ENCODE measurements at regions not wholly inside any gene's neighbourhood (a gene's known extent, or its start where the extent isn't known, plus 50 kb on each side); places are given as distances from the start of the nearest gene placed in this dataset.

DNA sequence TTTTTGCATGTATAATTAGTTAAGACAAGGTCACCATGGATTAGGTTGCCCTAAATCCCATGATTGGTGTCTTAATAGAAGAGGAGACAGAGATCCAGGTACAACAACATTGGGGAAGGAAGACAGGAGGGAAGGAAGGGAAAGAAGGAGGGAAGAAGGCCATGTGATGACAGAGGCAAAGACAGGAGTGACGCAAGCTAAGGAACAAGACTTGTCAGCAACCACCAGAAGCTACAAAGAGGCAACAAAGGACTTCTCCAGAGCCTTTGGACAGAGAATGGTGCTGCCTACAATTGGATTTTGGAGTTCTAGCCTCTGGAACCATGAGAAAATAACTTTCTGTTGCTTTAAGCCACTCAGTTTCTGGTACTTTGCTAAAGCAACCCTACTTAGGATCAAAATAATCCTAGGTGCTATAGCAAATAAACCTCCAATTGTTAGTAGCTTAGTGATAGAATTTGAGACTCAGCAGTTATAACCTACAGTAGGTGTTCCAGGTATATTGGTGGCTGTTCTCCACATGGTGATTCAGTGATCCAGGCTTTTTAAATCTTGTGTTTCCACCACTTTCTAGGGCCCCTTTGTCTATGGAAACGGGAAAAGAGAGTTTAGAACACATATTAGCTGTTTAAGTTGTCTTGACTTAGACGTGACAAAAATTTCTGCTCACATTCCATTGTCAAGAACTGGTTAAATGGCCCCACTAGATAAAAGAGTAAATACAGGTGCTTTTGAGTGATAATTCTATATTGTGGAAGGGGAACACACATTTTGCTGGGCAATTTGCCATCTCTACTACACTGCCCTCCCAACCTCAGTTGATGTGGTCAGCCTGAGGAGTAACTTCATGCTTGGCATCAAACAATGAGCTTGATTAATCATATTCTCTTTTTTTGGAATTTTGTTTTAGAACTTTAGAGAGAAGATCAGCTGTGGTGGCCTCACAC is 70.5 kb upstream of the SP4 start:
- DNase-seq (ENCODE audit: low read depth, low spot score): no peak

DNA sequence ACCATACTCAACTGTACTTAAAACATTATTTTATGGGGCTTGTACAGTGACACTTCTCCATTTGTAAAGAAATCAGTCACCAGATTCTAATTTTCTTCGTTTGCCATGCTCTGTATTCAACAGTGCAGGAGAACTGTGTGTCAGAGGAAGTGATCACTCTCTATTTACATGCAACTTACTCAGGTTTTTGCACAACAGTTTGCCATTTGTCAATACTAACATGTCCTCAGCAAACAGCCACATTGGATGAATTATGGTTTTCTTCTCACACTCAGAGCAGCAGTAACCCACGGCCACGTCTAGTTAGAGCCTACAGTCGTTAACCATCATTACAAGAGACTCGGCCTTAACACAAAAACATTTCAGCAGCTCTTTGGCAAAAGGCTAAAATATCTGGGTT is 69.2 kb upstream of the SP4 start:
- DNase-seq (ENCODE audit: low read depth, low spot score): no peak

DNA sequence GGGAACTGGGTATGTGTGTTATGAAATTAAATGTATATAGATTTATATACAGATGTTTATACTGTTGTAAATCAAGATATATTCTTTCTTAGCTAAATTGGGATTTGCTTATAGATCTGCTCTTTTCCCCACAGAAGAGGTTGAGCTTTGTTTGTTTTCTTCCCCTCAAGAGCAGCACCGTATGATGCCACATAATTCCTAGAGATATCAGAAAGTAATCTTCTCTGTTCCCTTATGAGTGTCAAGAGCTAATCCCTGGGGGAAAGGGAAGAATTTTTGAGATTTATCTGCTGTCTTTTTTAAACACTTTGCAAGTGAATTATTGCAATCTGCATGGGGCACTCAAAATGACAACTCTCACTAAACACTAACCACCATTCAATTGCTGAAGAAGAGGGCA is 68.7 kb upstream of the SP4 start:
- no peak for DNase-seq (ENCODE audit: low read depth, low spot score)

DNA sequence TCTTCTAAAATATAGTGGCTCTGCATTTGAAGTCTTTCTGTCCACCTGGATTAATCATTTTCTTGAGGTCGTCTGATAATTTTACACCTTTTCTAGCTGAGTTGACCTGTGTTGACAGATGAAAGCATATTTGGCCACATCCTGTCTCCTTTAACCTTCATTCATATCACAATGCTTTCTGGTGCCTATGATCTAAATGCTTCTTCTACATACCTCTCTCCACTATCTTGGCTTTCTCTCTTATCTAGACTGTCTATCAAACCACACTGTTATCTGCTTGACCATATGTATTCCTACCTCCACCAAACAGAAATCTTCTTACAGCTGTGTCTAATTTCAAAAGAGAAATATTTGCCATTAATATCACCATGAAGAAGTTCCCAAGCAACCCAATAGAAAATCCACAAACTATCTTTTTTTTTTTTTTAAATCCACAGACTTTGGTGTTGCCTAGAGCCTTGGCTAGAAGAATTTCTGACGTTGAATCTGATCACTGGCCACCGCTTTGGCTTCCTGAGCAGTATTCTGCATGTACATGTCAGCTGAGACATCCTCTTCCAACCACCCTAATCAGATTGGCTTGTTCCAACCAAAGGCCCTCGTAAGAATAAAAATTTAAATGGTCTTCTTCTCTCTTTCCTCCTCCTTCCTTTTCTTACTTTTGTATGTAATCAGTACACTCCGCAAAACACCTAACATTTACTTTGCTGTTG is 66.3 kb upstream of the SP4 start:
- no peak for DNase-seq (ENCODE audit: low read depth, low spot score)

DNA sequence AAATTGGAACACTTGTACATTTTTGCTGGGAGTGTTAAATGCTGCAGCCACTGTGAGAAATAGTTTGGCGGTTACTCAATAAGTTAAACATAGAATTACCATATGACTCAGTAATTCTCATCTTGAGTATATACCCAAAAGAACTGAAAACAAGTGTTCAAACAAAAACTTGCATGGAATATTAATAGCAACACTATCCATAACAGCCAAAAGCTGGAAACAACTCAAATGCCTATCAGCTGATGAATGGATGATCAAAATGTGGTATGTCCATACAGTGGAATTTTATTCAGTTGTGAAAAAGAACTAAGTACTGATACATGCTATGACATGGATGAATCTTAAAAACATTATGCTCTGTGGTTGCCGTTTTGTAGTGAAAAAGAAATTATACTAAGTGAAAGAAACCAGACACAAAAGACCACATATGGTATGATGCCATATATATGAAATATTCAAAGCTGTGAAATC is 63.0 kb upstream of the SP4 start:
- no peak for DNase-seq (ENCODE audit: low read depth, low spot score)

DNA sequence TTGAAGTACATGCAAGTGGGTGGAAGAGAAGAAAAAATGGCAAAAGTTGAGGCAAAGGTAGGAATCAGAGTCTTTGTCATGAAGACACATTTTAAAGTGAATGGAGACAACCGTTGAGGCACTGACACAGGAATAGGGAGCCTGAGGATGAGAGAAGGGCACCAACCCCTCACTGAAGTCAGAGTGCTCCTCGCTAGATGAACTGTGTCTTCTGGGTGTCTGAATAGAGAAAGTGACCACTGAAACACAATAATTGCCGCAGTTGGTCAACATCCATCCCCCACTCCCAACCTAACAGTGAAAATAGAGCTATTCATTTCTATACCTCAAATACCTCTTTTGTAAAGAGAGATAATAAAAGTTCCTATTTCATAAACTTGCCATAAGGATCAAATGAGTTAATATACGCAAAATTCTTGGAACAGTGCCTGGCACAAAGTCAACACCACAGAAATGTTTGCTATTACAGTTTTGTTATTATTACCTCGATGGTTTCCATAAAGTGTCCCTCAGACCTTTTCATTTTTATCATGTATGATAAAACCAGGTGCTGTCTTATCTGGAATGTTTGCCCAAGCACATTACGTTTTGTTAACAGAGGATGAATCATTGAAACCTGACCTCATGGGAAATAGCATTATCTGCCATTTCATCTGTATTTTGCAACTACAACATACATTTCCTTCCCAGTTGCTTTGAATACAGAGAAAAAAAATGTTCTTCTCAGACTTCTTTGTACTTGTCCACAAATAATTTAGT is 61.8 kb upstream of the SP4 start:
- peak; percentile 33 for DNase-seq (ENCODE audit: low read depth, low spot score)

DNA sequence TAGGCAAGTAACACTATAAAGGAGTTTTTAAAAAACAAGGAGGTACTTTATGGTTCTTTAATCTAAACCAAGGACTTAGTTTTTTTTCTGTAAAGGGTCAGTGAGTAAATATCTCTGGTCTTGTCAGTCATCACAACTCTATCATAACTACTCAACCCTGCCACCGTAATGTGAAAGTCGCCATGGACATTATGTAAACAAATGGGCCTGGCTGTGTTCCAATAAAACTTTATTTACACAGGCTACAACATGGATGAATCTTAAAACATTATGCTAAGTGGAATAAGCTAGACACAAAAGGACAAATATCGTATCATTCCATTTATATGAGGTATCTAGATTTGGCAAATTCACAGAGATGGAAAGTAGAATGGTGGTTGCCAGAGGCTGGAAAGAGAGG is 60.8 kb upstream of the SP4 start:
- DNase-seq (ENCODE audit: low read depth, low spot score): no peak

DNA sequence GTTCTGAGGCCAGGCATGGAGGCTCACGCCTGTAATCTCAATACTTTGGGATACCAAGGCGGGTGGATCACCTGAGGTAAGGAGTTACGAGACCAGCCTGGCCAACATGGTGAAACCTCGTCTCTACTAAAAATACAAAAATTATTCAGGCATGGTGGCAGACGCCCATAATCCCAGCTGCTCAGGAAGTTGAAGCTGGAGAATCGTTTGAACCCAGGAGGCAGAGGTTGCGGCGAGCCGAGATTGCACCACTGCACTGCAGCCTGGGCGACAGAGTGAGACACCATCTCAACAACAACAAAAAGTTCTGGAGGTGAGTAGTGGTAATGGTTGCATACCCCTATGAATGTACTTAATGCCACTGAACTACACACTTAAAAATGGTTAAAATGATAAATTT is 60.3 kb upstream of the SP4 start:
- DNase-seq (ENCODE audit: low read depth, low spot score): no peak

DNA sequence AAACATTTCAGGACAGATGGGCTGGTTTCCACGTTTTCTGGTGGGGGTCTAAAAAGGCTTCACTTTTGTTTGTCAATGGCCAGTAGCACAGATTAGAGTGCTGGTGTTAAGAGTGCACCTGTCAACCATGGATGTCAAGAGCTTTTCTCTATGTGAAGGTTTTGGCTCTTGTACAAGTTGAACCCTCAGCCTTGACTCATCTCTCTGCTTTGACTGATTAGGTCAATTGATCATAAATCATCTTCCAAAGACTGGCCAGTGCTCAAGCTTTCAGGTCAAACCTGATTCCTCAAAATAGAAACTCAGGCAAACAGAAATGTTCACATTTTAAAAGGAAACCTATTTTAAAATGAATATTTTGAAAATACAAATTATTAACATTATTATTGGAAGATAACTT is 59.6 kb upstream of the SP4 start:
- DNase-seq (ENCODE audit: low read depth, low spot score): no peak

DNA sequence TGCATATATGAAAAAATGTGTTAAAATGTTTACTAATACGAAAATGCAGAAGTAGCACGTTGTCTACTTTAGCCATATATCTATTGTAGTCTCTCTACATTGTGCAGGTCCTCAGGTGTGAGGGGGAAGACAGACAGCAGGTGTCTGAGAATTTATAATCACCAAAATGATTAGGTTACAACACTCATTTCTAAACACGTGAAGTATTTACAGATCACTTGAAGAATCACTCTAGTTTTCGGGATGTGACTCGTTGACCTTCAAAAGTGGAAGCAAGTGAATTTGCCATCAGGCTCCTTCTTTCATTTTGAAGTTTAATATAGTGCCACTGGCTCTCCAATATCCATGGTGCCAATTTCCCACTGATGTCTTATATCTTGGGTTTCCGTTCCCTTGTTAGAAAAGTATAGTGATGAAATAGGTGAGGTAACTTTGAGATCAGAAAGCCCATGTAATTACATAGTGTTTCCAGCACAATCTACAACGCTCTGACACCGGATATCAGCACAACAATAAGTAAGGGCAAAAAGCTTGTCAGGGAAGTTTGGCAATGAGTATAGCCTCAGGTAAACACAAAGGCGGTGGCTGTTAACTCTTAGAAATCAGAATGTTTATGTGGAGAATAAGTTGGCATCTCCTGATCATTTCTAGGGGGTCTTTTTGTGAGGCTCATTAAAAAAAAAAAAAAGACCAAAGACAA is 57.5 kb upstream of the SP4 start:
- no peak for DNase-seq (ENCODE audit: low read depth, low spot score)

DNA sequence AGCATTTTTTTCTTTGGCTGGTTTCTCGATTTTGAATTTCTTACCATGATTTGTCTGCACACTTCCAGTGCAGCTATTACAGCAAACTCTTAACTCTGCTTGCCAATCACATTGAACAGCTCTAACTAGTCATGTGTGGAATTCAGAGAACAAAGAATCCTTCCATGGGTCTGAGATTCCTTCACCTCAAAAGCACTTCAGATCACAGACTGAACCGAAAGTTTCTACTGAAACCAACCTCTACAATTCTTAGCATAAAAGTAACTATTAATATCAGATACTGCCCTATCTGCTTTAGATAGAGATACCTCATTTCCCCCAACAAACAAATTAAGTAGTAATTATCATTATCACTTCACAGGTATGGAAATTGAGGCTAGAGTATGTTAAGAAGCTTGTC is 56.5 kb upstream of the SP4 start:
- peak; percentile 70 for DNase-seq (ENCODE audit: low read depth, low spot score)

DNA sequence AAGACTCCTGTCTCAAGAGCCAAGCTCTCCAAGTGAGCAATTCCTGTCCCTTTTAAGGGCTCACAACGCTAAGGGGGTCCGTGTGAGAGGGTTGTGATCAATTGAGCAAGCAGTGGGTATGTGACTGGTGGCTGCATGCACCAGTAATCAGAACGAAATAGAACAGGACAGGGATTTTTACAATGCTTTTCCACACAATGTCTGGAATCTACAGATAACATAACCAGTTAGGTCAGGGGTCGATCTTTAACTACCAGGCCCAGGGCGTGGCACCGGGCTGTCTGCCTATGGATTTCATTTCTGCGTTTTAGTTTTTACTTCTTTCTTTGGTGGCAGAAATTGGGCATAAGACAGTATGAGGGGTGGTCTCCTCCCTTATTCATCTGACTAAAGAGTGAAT is 54.9 kb upstream of the SP4 start:
- DNase-seq (ENCODE audit: low read depth, low spot score): no peak

DNA sequence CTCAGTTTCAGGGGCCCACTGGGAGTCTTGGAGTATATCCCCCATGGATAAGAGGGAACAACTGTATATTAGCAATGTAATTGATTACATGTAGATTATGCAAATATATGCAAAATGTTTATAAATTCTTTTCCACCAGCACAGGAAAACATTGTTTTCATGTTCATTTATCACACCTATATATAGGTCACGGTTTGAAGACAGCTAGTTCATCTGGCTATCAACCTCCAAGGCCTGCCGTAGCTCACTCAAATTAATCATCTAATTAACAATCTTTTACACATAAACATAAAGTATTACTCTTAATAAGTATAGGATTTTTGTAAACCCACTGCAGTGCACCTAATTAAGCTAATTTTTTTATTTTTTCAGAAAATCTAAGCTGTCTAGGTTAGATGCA is 53.7 kb upstream of the SP4 start:
- DNase-seq (ENCODE audit: low read depth, low spot score): no peak

DNA sequence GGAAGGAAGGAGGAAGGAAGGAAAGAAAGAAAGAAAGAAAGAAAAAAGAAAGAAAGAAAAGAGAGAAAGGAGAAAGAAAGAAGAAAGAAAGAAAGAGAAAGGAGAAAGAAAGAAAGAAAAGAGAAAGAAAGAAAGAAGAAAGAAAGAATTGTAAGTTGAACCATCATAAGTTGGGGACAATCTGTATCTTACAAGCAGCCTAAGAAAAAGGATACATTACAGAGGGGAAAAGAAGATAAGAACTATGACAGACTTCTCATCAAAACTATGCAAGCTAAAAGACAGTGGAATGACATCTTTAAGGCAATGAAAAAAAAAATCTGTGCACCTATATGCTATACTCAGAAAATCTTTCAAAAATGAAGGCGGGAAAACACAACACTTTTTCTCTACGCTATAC is 50.3 kb upstream of the SP4 start:
- no peak for DNase-seq (ENCODE audit: low read depth, low spot score)
